ENCODE measurements at regions not wholly inside any gene's neighbourhood (a gene's known extent, or its start where the extent isn't known, plus 50 kb on each side); places are given as distances from the start of the nearest gene placed in this dataset.

DNA sequence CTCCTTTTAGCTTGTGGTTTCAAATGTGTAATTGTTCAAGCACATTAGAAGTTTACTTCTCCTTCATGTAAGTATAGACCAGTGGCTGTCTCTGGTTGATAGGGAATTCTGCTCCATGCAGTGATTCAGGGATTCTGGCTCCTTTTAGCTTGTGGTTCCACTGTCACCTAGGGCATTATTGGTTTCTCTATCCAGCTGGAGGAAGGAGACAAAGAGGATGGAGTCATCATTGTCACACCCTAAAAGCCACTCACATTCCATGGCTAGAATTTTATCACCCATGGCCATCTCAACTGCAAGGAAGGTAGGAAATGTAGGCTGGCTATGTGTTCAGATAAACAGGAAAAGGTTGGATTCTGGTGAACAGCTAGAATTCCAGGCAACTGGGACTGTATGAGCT is 131.2 kb downstream of the URB2 start:
- no peak for TF ChIP-seq ZNF274 (IDR thresholded peaks at IDR 0.05; ENCODE audit: low read depth, low read length)
- TF ChIP-seq YY1 (IDR thresholded peaks at IDR 0.05; ENCODE audit: insufficient read depth, insufficient read length): no peak
- no peak for TF ChIP-seq SUZ12 (IDR thresholded peaks at IDR 0.05; ENCODE audit: extremely low read depth, insufficient read depth, insufficient read length)

Measured in NT2/D1 (cell line).